SK-N-SH treated with all-trans-retinoic acid at 6 μM for 48 hours (cell line): ENCODE measurements at regions not wholly inside any gene's neighbourhood (a gene's known extent, or its start where the extent isn't known, plus 50 kb on each side); places are given as distances from the start of the nearest gene placed in this dataset.

Experiments
- ATAC-seq: fragments of 200-7000 bp; cut with Tn5 transposase; 3 replicates; pipeline ENCODE4 v1.9.1; 2020; ENCODE audit warnings: mild to moderate bottlenecking, moderate library complexity
- ARNTL ChIP-seq: fragments of 450-650 bp; formaldehyde crosslinking; IDR thresholded peaks from 2 replicates; pipeline ENCODE4 v1.5.0; 2020; ENCODE audit warnings: low read depth, mild to moderate bottlenecking, moderate library complexity, borderline replicate concordance
- BACH2 ChIP-seq: fragments of 250-450 bp; sonication (Bioruptor Pico); IDR thresholded peaks from 2 replicates; pipeline ENCODE4 v1.9.0; 2021; ENCODE audit warnings: mild to moderate bottlenecking, borderline replicate concordance
- CREB5 ChIP-seq: fragments of 250-450 bp; sonication (Bioruptor Pico); IDR thresholded peaks from 2 replicates; pipeline ENCODE4 v1.5.1; 2020; ENCODE audit warnings: low read depth, mild to moderate bottlenecking, moderate library complexity
- CSDC2 ChIP-seq: fragments of 250-450 bp; sonication (Bioruptor Pico); IDR thresholded peaks from 2 replicates; pipeline ENCODE4 v1.5.0; 2020; ENCODE audit warnings: mild to moderate bottlenecking, moderate library complexity
- CSRNP3 ChIP-seq: fragments of 250-450 bp; sonication (Bioruptor Pico); IDR thresholded peaks from 2 replicates; pipeline ENCODE4 v1.5.1; 2021; ENCODE audit warnings: mild to moderate bottlenecking, moderate library complexity
- ESRRG ChIP-seq: fragments of 250-450 bp; sonication (Bioruptor Pico); IDR thresholded peaks from 2 replicates; pipeline ENCODE4 v1.6.1; 2021; ENCODE audit warnings: mild to moderate bottlenecking
- GLIS3 ChIP-seq: fragments of 250-450 bp; sonication (Bioruptor Pico); IDR thresholded peaks from 2 replicates; pipeline ENCODE4 v1.5.0; 2020; ENCODE audit warnings: mild to moderate bottlenecking, moderate library complexity
- ISL1 ChIP-seq: fragments of 250-450 bp; sonication (Bioruptor Pico); IDR thresholded peaks from 2 replicates; pipeline ENCODE4 v2.1.2; 2022; ENCODE audit warnings: mild to moderate bottlenecking, moderate library complexity
- OSR1 ChIP-seq: fragments of 250-450 bp; sonication (Bioruptor Pico); IDR thresholded peaks from 2 replicates; pipeline ENCODE4 v1.8.0; 2022; ENCODE audit warnings: moderate library complexity, mild to moderate bottlenecking, inconsistent platforms
- PATZ1 ChIP-seq: fragments of 250-450 bp; sonication (Bioruptor Pico); IDR thresholded peaks from 2 replicates; pipeline ENCODE4 v1.8.0; 2020; ENCODE audit warnings: mild to moderate bottlenecking, moderate library complexity, borderline replicate concordance
- POU6F1 ChIP-seq: fragments of 250-450 bp; sonication (Bioruptor Pico); IDR thresholded peaks from 2 replicates; pipeline ENCODE4 v1.8.0; 2021; ENCODE audit warnings: low read depth, mild to moderate bottlenecking, moderate library complexity, borderline replicate concordance
- PPARA ChIP-seq: fragments of 250-450 bp; sonication (Bioruptor Pico); IDR thresholded peaks from 2 replicates; pipeline ENCODE4 v1.5.0; 2020; ENCODE audit warnings: mild to moderate bottlenecking, borderline replicate concordance
- RARB ChIP-seq: fragments of 250-450 bp; sonication (Bioruptor Pico); IDR thresholded peaks from 2 replicates; pipeline ENCODE4 v1.8.0; 2021; ENCODE audit warnings: mild to moderate bottlenecking, moderate library complexity
- SNAI2 ChIP-seq: fragments of 250-450 bp; sonication (Bioruptor Pico); IDR thresholded peaks from 2 replicates; pipeline ENCODE4 v1.5.0; 2020; ENCODE audit warnings: mild to moderate bottlenecking, moderate library complexity
- TCF4 ChIP-seq: fragments of 250-450 bp; sonication (Bioruptor Pico); IDR thresholded peaks from 2 replicates; pipeline ENCODE4 v1.8.0; 2021; ENCODE audit warnings: mild to moderate bottlenecking, moderate library complexity, borderline replicate concordance
- TOX ChIP-seq: fragments of 250-450 bp; sonication (Bioruptor Pico); IDR thresholded peaks from 2 replicates; pipeline ENCODE4 v1.8.0; 2021; ENCODE audit warnings: mild to moderate bottlenecking, moderate library complexity, borderline replicate concordance
- TSHZ2 ChIP-seq: fragments of 250-450 bp; sonication (Bioruptor Pico); IDR thresholded peaks from 2 replicates; pipeline ENCODE4 v1.5.0; 2020; ENCODE audit warnings: mild to moderate bottlenecking, moderate library complexity
- ZC3H10 ChIP-seq: fragments of 250-450 bp; sonication (Bioruptor Pico); IDR thresholded peaks from 2 replicates; pipeline ENCODE4 v1.5.1; 2021; ENCODE audit warnings: mild to moderate bottlenecking, moderate library complexity
- ZFP30 ChIP-seq: fragments of 450-650 bp; formaldehyde crosslinking; IDR thresholded peaks from 2 replicates; pipeline ENCODE4 v1.5.0; 2022; ENCODE audit warnings: mild to moderate bottlenecking, moderate library complexity
- ZNF565 ChIP-seq: fragments of 450-650 bp; formaldehyde crosslinking; conservative IDR thresholded peaks from 2 replicates; pipeline ENCODE4 v1.5.0; 2020; ENCODE audit warnings: low read depth, mild to moderate bottlenecking, moderate library complexity
- ZNF70 ChIP-seq: fragments of 450-650 bp; formaldehyde crosslinking; IDR thresholded peaks from 2 replicates; pipeline ENCODE4 v1.5.0; 2020; ENCODE audit warnings: mild to moderate bottlenecking, moderate library complexity
- ZNF8 ChIP-seq: fragments of 450-650 bp; formaldehyde crosslinking; IDR thresholded peaks from 2 replicates; pipeline ENCODE4 v1.5.0; 2020; ENCODE audit warnings: mild to moderate bottlenecking, moderate library complexity

- no peak for ATAC-seq
- no peak for TF ChIP-seq TSHZ2 (CRISPR knock-in tag)
- no peak for TF ChIP-seq POU6F1 (CRISPR knock-in tag)
- TF ChIP-seq CSRNP3, result no peak
- no peak for TF ChIP-seq CREB5 (CRISPR knock-in tag)
- TF ChIP-seq, all 23 proteins: peak for 0
These were observed 770.3 kb upstream of the ADGRL2 start for GRCh38 chr1:81030441-81030840.

GRCh38 chr1:81029266-81029665, 771.5 kb upstream of the ADGRL2 start:
- TF ChIP-seq CSRNP3 (no peak), BACH2 (CRISPR knock-in tag) (no peak), PPARA (CRISPR knock-in tag) (no peak), PATZ1 (no peak), ESRRG (no peak), ZC3H10 (no peak), RARB (CRISPR knock-in tag) (no peak), TOX (CRISPR knock-in tag) (no peak), OSR1 (CRISPR knock-in tag) (no peak), ZNF565 (CRISPR knock-in tag) (no peak), GLIS3 (no peak), ZNF70 (no peak), TCF4 (CRISPR knock-in tag) (no peak), ISL1 (CRISPR knock-in tag) (no peak), ZFP30 (no peak), ARNTL (CRISPR knock-in tag) (no peak), SNAI2 (CRISPR knock-in tag) (no peak)
- ATAC-seq, result no peak

GRCh38 chr1:81023187-81023724, 777.5 kb upstream of the ADGRL2 start:
- ATAC-seq, result no peak
- TF ChIP-seq ISL1 (CRISPR knock-in tag), result no peak
- TF ChIP-seq GLIS3, result no peak
- no peak for TF ChIP-seq ZNF565 (CRISPR knock-in tag)
- no peak for TF ChIP-seq CREB5 (CRISPR knock-in tag)
- TF ChIP-seq PATZ1, result no peak
- TF ChIP-seq CSDC2, result no peak
- no peak for TF ChIP-seq ZC3H10
- no peak for TF ChIP-seq OSR1 (CRISPR knock-in tag)
- TF ChIP-seq ESRRG, result no peak
- no peak for TF ChIP-seq SNAI2 (CRISPR knock-in tag)
- TF ChIP-seq TCF4 (CRISPR knock-in tag), result no peak
- no peak for TF ChIP-seq ZNF8 (CRISPR knock-in tag)
- TF ChIP-seq ZFP30, result no peak
